GM10266 (cell line): ENCODE measurements at regions not wholly inside any gene's neighbourhood (a gene's known extent, or its start where the extent isn't known, plus 50 kb on each side); places are given as distances from the start of the nearest gene placed in this dataset.

Experiments
- DNase-seq: peaks from one replicate; pipeline ENCODE4 v3.0.0; 2012; ENCODE audit errors: extremely low spot score
- CTCF ChIP-seq: IDR thresholded peaks from 2 replicates; pipeline ENCODE4 v1.5.1; 2012; ENCODE audit warnings: mild to moderate bottlenecking, low read depth; ENCODE audit not compliant: control insufficient read depth, insufficient read depth; ENCODE audit errors: missing control alignments

DNA sequence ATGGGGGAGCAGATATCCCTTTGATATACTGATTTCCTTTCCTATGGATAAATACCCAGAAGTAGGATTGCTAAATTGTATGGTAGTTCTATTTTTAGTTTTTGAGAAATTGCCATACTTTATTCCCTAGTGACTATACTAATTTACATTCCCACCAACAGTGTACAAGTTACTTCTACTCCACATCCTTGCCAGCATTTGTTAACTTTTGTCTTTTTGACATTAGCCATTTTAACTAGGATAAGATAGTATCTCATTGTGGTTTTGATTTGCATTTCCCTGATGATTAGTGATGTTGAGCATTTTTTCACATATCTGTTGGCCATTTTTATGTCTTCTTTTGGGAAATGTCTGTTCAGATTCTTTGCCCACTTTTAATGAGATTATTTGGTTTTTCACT lies 620.6 kb upstream of the CAMK1G start:
- DNase-seq, result no peak
- TF ChIP-seq CTCF, result no peak

DNA sequence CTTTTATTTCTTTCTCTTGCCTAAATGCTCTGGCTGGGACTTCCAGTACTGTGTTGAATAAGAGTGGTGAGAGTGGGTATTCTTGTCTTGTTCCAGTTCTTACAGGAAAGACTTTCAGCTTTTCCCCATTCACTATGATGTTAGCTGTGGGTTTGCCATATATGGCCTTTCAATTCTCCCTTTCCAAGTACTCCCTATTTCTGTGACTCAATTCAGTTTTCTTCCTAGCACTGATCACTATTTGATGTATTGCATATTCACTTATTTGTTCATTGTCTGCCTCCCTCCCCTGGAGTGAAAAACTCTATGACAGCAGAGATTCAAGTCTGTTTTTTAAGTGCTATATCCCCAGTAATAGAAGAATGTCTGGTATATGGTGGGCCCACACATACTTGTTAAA lies 618.2 kb upstream of the CAMK1G start:
- no peak for DNase-seq
- TF ChIP-seq CTCF, result no peak

- TF ChIP-seq CTCF, result no peak
- no peak for DNase-seq
Measured at GRCh38 chr1:208967334-208967733, 616.2 kb upstream of the CAMK1G start.

- no peak for DNase-seq
- no peak for TF ChIP-seq CTCF
Measured at GRCh38 chr1:208974717-208975116, 608.8 kb upstream of the CAMK1G start.

GRCh38 chr1:208975456-208975855 lies 608.1 kb upstream of the CAMK1G start:
- TF ChIP-seq CTCF, result no peak
- no peak for DNase-seq

- no peak for DNase-seq
Measured at GRCh38 chr1:208977012-208977411, 606.5 kb upstream of the CAMK1G start.

More at GRCh38 chr1:208977012-208977411, 606.5 kb upstream of the CAMK1G start:
- no peak for TF ChIP-seq CTCF
